Glomerular visceral epithelial cell (primary cell): ENCODE measurements at regions not wholly inside any gene's neighbourhood (a gene's known extent, or its start where the extent isn't known, plus 50 kb on each side); places are given as distances from the start of the nearest gene placed in this dataset.
"Not testable (repeated sequence)": the region's sequence is repeated elsewhere in the genome, so short reads cannot be mapped to it uniquely, and the experiment has no call there.

Source experiments
- DNase-seq: peaks from one replicate; pipeline ENCODE4 v3.0.0-alpha.2; 2016; ENCODE audit errors: extremely low spot score

DNA sequence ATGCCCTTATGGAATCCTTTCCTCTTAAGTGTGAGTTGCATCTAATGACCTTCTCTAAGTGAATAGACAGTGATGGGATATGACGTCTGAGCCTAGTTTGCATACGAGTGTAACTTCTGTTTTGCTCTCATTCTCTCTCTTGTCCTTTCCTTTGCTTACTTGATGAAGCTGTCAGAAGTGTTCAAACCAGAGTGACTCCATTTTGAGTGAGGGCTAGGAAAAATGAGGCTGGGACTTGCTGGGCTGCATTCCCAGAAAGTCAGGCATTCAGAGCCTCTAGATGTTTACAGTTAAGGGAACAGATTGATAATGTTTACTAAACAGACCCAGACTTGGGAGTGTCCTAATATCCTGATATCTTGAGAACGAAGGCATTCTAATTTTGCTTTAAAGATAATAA is 311.2 kb upstream of the SOX4 start:
- not testable (repeated sequence) for DNase-seq

DNA sequence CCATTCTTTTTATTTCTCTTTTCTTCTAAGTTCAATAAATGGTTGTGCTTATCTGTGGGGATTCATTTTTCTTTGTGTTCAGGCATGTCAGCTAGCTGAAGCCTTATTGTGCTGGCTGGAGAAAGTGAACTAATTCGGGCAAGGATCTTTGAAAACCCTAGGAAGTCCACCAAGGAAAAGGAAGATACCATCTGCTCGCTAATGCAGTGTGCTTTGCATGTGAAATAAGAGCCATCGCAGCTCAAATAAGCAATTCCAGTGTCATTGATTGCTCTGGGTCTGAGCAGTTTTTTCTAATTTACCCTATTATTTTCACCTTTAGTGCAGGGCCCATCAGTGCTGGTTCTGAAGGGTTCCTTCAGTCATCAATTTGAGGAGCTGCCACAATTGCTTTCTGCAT is 309.4 kb upstream of the SOX4 start:
- no peak for DNase-seq

GRCh38 chr6:21284706-21285105 is 308.8 kb upstream of the SOX4 start:
- no peak for DNase-seq

- DNase-seq = no peak
These were observed 299.4 kb upstream of the SOX4 start for GRCh38 chr6:21294144-21294543.

- DNase-seq = no peak
These were observed 297.9 kb upstream of the SOX4 start for GRCh38 chr6:21295506-21296240.

- DNase-seq = no peak
These were observed 295.9 kb upstream of the SOX4 start for GRCh38 chr6:21297665-21298064.

DNA sequence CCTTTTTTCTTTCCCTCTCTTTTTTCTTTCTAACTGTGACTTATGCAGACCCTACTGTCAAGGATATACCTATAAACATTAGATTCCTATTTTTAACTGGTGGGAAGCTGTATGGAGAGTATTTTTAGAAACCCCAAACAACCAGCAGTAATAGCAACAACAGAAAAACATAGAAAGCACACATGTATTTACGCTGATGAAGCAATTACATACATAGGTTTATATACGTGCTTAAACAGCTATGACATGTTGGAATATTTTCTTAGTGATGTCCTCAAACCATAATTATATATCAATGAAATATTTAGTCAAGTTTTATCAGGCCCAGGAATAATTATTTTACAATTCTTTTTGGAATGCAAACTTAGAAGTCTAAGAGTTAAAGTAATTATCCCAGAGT is 294.3 kb upstream of the SOX4 start:
- DNase-seq = no peak

- DNase-seq = no peak
These were observed 293.1 kb upstream of the SOX4 start for GRCh38 chr6:21300439-21300838.

GRCh38 chr6:21305893-21306332 is 287.6 kb upstream of the SOX4 start:
- DNase-seq = no peak

DNA sequence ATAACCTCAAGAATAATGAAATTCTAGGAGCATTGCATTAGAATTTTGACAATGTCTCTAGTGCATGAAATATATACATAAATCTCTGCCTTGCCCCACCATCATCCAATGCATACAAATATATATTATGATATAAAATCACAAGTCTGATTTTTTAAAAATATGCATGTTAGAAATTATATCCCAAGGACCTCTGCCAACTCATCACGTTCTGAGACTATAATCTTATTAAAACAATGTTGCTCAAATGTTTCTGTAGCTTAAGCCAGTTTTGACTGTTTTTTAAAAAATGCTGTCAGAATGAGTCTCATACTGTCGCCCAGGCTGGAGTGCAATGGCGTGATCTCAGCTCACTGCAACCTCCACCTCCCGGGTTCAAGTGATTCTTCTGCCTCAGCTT is 287.0 kb upstream of the SOX4 start:
- DNase-seq = no peak

DNA sequence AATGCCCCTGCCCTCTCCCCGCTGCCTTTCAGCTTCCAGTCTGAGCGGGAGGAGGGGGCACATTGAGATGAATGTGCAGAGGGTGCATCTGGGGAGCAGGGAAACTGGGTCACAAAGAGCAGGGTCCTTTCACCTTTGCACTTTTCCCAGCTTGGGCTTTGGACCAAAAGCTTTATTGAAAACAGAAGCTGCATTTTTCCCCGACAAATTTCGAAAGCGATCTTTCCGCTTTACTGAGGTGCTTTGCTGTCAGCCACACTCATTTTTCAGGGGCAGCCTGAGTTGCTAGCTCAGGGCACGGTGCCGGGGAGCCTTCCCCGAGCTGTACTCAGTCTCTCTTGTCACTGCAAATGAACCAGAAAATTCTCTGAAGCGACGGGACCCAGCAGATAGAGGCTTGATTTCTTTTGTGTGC is 283.7 kb upstream of the SOX4 start:
- DNase-seq = no peak

DNA sequence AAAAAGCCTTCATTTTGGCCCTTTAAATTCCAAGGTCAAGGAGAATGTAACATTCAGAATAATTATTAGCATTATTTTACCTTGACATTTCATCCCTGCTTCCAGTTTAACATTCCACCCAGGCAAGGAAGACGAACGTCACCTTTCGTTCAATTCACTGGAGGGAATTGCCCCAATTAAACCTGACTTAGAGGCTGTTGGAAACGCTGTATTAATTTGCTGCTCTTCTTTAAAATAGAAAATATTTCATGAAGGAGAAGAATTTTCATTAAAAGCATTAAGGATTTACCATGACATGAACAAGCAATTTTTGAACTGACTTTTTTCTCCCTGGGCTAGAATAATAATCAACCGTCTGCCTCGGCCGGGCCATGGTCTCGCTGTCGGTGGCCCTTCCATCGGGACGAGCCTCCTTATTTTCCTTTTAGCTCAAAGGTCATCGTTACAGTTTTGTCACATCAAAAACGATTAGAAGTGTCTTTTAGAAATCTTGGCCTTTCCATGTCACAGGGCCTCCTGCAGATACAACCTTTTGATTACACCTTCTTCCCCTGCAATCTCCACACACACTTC is 282.9 kb upstream of the SOX4 start:
- no peak for DNase-seq

GRCh38 chr6:21312118-21312517 is 281.4 kb upstream of the SOX4 start:
- DNase-seq = no peak

DNA sequence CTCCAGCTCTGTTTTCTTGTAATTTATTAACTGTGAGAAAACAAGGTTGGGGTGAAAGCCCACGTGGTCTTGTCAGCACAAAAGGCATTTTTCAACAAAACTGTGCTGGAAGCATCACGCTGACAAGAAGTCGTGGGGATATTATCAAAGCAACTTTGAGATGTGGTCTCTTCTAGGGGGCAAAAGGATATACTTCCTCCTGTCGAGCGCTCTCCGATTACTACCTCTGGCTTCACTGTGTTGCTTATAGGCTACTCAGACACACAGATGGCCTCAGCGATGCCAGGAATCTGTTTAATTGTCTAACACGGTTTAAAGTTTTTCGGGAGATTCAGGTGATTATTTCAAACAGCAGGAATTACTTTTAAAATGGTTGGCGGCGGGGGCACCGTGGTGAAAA is 275.9 kb upstream of the SOX4 start:
- no peak for DNase-seq

GRCh38 chr6:21321076-21321475 is 272.5 kb upstream of the SOX4 start:
- no peak for DNase-seq

- DNase-seq = no peak
These were observed 272.0 kb upstream of the SOX4 start for GRCh38 chr6:21321531-21321930.

GRCh38 chr6:21323577-21323976 is 270.0 kb upstream of the SOX4 start:
- no peak for DNase-seq

DNA sequence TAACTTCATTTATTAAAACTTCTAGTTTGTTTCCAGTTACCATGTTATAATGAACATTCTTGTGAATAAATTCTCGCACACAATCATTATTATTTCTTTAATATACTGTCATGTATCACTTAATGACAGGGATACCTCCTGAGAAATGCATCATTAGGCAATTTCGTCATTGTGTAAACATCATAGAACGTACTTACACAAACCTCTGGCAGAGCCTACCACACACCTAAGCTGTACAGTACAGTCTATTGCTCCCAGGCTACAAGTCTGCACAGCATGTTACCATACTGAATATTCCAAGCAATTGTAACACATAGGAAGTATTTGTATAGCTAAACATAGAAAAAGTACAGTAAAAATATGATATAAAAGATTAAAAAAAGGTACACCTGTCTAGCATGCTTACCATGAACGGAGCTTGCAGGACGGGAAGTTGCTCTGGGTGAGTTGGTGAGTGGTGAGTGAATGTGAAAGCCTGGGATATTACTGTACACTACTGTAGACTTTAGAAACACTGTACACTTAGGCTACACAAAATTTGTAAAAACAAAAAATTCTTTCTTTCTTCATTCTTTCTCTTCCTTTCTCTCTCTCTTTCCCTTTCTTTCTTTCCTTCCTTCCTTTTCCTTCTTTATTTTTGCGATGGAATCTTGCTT is 268.2 kb upstream of the SOX4 start:
- DNase-seq = no peak

DNA sequence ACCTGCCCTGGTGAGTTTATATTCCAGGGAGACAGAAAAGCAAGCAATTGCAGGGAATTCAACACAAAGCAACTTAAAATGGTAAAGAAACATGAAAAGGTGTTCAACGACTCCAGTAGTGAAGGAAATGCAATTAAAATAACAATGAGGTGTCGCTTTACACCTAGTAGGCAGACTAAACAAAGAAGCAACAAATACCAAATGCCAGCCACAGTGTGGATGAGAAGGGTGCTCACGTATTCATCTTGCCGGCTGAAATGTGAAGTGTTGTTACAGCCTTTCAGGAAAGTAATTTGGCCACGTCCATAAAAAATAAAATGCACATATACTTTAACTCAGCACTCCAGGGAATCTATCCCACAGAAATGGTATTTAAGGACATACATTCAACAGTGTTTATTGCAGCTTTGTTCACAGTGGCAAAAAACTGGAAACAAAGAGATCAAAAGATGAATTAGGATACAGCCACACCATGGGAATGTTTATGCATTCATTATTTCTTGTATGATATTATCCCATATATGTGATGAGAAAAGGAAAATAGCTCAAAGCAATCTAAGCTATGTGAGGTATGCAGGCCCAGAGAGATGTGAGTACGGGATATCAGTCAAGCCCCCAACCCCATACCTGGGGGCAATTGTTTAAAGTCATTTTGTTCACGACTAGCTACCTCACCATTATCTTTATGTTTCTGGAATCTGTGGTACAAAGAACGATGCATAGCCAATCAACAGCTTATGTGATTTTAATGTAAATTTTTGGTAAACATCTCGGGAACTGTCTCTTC is 266.0 kb upstream of the SOX4 start:
- no peak for DNase-seq

- no peak for DNase-seq
These were observed 262.3 kb upstream of the SOX4 start for GRCh38 chr6:21331235-21331634.

DNA sequence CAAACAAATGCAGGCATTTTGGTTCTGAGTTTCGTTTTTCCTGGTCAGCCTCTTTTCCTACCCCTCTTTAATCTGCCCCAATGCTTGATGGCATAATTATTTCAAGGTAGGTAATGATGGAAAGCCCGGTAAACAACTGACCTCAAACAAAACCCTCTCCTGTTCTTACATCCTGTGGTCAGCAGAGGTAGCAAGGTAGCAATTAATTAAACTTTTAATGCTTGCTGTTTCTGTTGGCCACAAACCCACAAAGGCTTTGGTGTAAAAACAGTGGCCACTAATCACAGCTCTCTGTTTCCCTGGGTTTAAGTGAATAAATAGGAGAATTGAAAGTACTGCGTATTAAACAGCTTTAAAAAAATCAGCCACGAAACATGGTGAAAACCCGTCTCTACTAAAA is 261.5 kb upstream of the SOX4 start:
- no peak for DNase-seq

- no peak for DNase-seq
These were observed 260.9 kb upstream of the SOX4 start for GRCh38 chr6:21332660-21333059.

DNA sequence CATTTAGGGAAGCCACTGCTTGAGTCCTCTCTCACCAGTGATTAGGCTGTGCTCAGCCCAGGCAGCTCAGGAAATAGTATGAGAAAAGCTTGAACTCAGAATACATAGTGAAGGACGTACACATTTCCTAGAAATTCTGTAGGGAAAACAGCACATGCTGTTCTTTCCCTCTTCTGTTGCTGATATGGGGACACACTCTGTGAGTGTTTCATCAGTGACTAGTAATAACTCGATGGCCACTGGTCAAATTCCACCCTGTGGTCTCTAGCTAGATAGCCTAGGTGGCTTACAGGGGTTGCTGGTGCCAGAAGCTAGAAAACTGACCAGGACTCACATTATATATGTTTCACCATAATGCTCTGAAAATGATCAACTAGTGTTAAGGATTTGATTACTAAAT is 259.8 kb upstream of the SOX4 start:
- DNase-seq = no peak
